Stomach (tissue), 4 donors: ENCODE measurements at regions not wholly inside any gene's neighbourhood (a gene's known extent, or its start where the extent isn't known, plus 50 kb on each side); places are given as distances from the start of the nearest gene placed in this dataset.

Source experiments
- EP300 ChIP-seq: sonication (generic); formaldehyde crosslinking; IDR thresholded peaks from one replicate; pipeline ENCODE4 v1.6.1; 2017; ENCODE audit warnings: antibody characterized with exemption
- POLR2A ChIP-seq, 4 donors: fragments of 450-650 bp; IDR thresholded peaks; one replicate each; pipeline ENCODE4 v1.6.1; 2016; ENCODE audit warnings: antibody characterized with exemption in 4 of 4, control low read depth in 2 of 4, mild to moderate bottlenecking in 1 of 4, moderate library complexity in 1 of 4
- TF ChIP-seq, protein P1 (sequence below), 7 experiments: fragments of 450-650 bp in 4 of 7; fragments of 200-600 bp in 3 of 7; sonication (generic) in 3 of 7; IDR thresholded peaks; one replicate each; pipeline ENCODE4 v1.5.1; 2016 to 2019; ENCODE audit warnings: antibody characterized with exemption in 7 of 7, control low read depth in 2 of 7, mild to moderate bottlenecking in 1 of 7

GRCh38 chr1:229209816-229210215 is 61.1 kb upstream of the RAB4A start:
- TF ChIP-seq, protein P1, sequence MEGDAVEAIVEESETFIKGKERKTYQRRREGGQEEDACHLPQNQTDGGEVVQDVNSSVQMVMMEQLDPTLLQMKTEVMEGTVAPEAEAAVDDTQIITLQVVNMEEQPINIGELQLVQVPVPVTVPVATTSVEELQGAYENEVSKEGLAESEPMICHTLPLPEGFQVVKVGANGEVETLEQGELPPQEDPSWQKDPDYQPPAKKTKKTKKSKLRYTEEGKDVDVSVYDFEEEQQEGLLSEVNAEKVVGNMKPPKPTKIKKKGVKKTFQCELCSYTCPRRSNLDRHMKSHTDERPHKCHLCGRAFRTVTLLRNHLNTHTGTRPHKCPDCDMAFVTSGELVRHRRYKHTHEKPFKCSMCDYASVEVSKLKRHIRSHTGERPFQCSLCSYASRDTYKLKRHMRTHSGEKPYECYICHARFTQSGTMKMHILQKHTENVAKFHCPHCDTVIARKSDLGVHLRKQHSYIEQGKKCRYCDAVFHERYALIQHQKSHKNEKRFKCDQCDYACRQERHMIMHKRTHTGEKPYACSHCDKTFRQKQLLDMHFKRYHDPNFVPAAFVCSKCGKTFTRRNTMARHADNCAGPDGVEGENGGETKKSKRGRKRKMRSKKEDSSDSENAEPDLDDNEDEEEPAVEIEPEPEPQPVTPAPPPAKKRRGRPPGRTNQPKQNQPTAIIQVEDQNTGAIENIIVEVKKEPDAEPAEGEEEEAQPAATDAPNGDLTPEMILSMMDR (IDR thresholded peaks at IDR 0.05): no peak
- TF ChIP-seq POLR2A (IDR thresholded peaks at IDR 0.05): no peak
- no peak for TF ChIP-seq EP300
